ENCODE measurements at regions not wholly inside any gene's neighbourhood (a gene's known extent, or its start where the extent isn't known, plus 50 kb on each side); places are given as distances from the start of the nearest gene placed in this dataset.

GRCh38 chr6:39992861-39993622 lies 58.8 kb upstream of the MOCS1 start:
- H3K4me3 ChIP-seq (ENCODE audit: low read length) = no peak overlapping the region
- H3K4me1 ChIP-seq (ENCODE audit: control insufficient read depth, insufficient read depth, low read length) = no peaks in the 10 kb centered on the region
- 67% methylated on average over 7 of the region's 7 CpGs for WGBS
- no peaks in the 10 kb centered on the region for H3K27me3 ChIP-seq (ENCODE audit: control insufficient read depth, insufficient read depth)
- no peaks in the 10 kb centered on the region for H3K9me3 ChIP-seq (ENCODE audit: control insufficient read depth, low read length)
- no peak overlapping the region for H3K27ac ChIP-seq (ENCODE audit: low read length)
- DNase-seq (no peak), ATAC-seq (no peak)
- intact Hi-C loops (cut with DNase I) = no loop called here

All from right cardiac atrium (tissue), 5 donors.